K562 (cell line): ENCODE measurements at regions not wholly inside any gene's neighbourhood (a gene's known extent, or its start where the extent isn't known, plus 50 kb on each side); places are given as distances from the start of the nearest gene placed in this dataset.

Experiments used
- ARID2 ChIP-seq: fragments of 450-650 bp; IDR thresholded peaks from 2 replicates; pipeline ENCODE4 v1.6.1; 2017; ENCODE audit warnings: antibody characterized with exemption, mild to moderate bottlenecking
- BRF2 ChIP-seq: IDR thresholded peaks from 3 replicates; pipeline ENCODE4 v1.6.1; 2011; ENCODE audit warnings: borderline replicate concordance, mild to moderate bottlenecking; ENCODE audit not compliant: insufficient read length, insufficient read depth
- DPF2 ChIP-seq: fragments of 450-650 bp; IDR thresholded peaks from 2 replicates; pipeline ENCODE4 v1.6.1; 2016
- ETV6 ChIP-seq, 3 experiments: fragments of 150-350 bp in 1 of 3; sonication (generic) in 1 of 3; formaldehyde crosslinking in 1 of 3; IDR thresholded peaks; 2 replicates each; pipeline versions ENCODE4 v1.6.1 to v1.8.0; 2014 to 2022; ENCODE audit warnings: borderline replicate concordance in 2 of 3, low read depth in 2 of 3, antibody characterized with exemption in 1 of 3, low read length in 1 of 3, mild to moderate bottlenecking in 1 of 3, missing genetic modification reagents in 1 of 3
- HNRNPK ChIP-seq: fragments of 200-400 bp; formaldehyde crosslinking; IDR thresholded peaks from one replicate; pipeline ENCODE4 v1.6.1; 2018; ENCODE audit warnings: mild to moderate bottlenecking, low read depth, low read length; ENCODE audit not compliant: poor library complexity, severe bottlenecking
- KLF13 ChIP-seq: fragments of 450-650 bp; IDR thresholded peaks from 2 replicates; pipeline ENCODE4 v1.6.1; 2016; ENCODE audit warnings: missing genetic modification characterization, low read depth, mild to moderate bottlenecking, missing compliant biosample characterization, moderate library complexity, borderline replicate concordance
- MTA1 ChIP-seq: fragments of 450-650 bp; IDR thresholded peaks from 2 replicates; pipeline ENCODE4 v1.6.1; 2017; ENCODE audit warnings: borderline replicate concordance
- NCOA1 ChIP-seq: fragments of 450-650 bp; IDR thresholded peaks from 2 replicates; pipeline ENCODE4 v1.6.1; 2016; ENCODE audit warnings: low read depth
- NCOR1 ChIP-seq: fragments of 450-650 bp; IDR thresholded peaks from 2 replicates; pipeline ENCODE4 v1.6.1; 2016; ENCODE audit warnings: mild to moderate bottlenecking, moderate library complexity
- PML ChIP-seq: IDR thresholded peaks from 2 replicates; pipeline ENCODE4 v1.6.1; 2012; ENCODE audit warnings: low read length, inconsistent platforms
- PTBP1 ChIP-seq: fragments of 200-400 bp; formaldehyde crosslinking; IDR thresholded peaks from 2 replicates; pipeline ENCODE4 v1.6.1; 2017; ENCODE audit warnings: low read depth, low read length
- SAFB2 ChIP-seq: fragments of 200-400 bp; formaldehyde crosslinking; IDR thresholded peaks from 2 replicates; pipeline ENCODE4 v1.6.1; 2018; ENCODE audit warnings: borderline replicate concordance, low read length, low read depth, moderate library complexity; ENCODE audit not compliant: severe bottlenecking
- SMAD2 ChIP-seq: fragments of 150-350 bp; IDR thresholded peaks from 2 replicates; pipeline ENCODE4 v1.6.1; 2014; ENCODE audit warnings: low read depth, mild to moderate bottlenecking, low read length
- TEAD2 ChIP-seq: fragments of 450-650 bp; IDR thresholded peaks from 2 replicates; pipeline ENCODE4 v1.6.1; 2016; ENCODE audit warnings: missing genetic modification characterization, control low read depth, missing compliant biosample characterization
- TRIM25 ChIP-seq: fragments of 450-650 bp; IDR thresholded peaks from 2 replicates; pipeline ENCODE4 v1.7.0; 2016; ENCODE audit warnings: borderline replicate concordance
- ZBTB26 ChIP-seq: fragments of 450-650 bp; formaldehyde crosslinking; IDR thresholded peaks from 2 replicates; pipeline ENCODE4 v1.4.0; 2022; ENCODE audit warnings: missing genetic modification characterization
- TF ChIP-seq, protein P1 (sequence below): sonication (generic); formaldehyde crosslinking; IDR thresholded peaks from 2 replicates; pipeline ENCODE4 v1.8.1; 2023; ENCODE audit warnings: mild to moderate bottlenecking, missing genetic modification reagents
- TF ChIP-seq, protein P2 (sequence below): IDR thresholded peaks from 2 replicates; pipeline ENCODE4 v1.6.1; 2011; ENCODE audit warnings: borderline replicate concordance, low read depth, mild to moderate bottlenecking, moderate library complexity, low read length; ENCODE audit not compliant: insufficient read depth, poor library complexity, severe bottlenecking

DNA sequence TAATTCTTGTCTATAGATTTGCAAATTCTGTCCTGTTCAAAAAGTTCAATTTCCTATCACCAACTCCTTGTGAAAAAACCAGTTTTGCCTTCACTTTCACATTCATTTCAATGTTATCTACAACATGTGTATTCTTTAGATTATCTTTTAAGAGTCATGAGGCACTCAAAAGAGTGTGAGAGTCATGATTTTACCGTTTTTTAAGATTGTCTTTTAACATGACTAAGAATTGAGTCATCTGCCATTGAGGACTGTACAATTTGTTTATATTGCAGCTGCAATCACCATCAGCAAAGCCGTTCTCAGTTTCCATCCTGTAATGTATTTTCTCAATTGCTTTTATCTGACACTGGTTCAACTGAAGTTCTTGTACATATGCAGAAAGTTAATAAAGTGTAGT lies 275.8 kb downstream of the LNPK start (continued):
- TF ChIP-seq, protein P1, sequence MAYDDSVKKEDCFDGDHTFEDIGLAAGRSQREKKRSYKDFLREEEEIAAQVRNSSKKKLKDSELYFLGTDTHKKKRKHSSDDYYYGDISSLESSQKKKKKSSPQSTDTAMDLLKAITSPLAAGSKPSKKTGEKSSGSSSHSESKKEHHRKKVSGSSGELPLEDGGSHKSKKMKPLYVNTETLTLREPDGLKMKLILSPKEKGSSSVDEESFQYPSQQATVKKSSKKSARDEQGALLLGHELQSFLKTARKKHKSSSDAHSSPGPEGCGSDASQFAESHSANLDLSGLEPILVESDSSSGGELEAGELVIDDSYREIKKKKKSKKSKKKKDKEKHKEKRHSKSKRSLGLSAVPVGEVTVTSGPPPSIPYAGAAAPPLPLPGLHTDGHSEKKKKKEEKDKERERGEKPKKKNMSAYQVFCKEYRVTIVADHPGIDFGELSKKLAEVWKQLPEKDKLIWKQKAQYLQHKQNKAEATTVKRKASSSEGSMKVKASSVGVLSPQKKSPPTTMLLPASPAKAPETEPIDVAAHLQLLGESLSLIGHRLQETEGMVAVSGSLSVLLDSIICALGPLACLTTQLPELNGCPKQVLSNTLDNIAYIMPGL (CRISPR knock-in tag): no peak
- TF ChIP-seq SMAD2 (no peak), HNRNPK (no peak), MTA1 (no peak), TEAD2 (tag) (no peak), KLF13 (tag) (no peak), ETV6 (IDR thresholded peaks at IDR 0.05; ENCODE audit: borderline replicate concordance in 1 of 2, low read depth in 2 of 2, low read length in 1 of 2) (no peak), ETV6 (CRISPR knock-in tag; IDR thresholded peaks at IDR 0.05; ENCODE audit: borderline replicate concordance) (no peak), NCOA1 (no peak), PML (no peak), SAFB2 (no peak), DPF2 (peak; percentile 63), NCOR1 (0 out of 2 replicates have a peak, but pooled peaks have one; percentile 31), TRIM25 (no peak), ARID2 (no peak), ZBTB26 (CRISPR knock-in tag) (no peak), PTBP1 (no peak), BRF2 (no peak)
- TF ChIP-seq, protein P2, sequence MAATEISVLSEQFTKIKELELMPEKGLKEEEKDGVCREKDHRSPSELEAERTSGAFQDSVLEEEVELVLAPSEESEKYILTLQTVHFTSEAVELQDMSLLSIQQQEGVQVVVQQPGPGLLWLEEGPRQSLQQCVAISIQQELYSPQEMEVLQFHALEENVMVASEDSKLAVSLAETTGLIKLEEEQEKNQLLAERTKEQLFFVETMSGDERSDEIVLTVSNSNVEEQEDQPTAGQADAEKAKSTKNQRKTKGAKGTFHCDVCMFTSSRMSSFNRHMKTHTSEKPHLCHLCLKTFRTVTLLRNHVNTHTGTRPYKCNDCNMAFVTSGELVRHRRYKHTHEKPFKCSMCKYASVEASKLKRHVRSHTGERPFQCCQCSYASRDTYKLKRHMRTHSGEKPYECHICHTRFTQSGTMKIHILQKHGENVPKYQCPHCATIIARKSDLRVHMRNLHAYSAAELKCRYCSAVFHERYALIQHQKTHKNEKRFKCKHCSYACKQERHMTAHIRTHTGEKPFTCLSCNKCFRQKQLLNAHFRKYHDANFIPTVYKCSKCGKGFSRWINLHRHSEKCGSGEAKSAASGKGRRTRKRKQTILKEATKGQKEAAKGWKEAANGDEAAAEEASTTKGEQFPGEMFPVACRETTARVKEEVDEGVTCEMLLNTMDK: no peak
